ENCODE measurements at regions not wholly inside any gene's neighbourhood (a gene's known extent, or its start where the extent isn't known, plus 50 kb on each side); places are given as distances from the start of the nearest gene placed in this dataset.

GRCh38 chr10:4063717-4064116, 278.7 kb upstream of the KLF6 start:
- Histone ChIP-seq H3K79me2 (ENCODE audit: control insufficient read depth, insufficient read depth, low read length) (no peaks in the 10 kb centered on the region), H3K36me3 (ENCODE audit: control insufficient read depth in 2 of 2, extremely low read depth in 1 of 2, insufficient read depth in 2 of 2, low read length in 2 of 2) (no peaks in the 10 kb centered on the region), H3K4me1 (ENCODE audit: control insufficient read depth, extremely low read depth, insufficient read depth, low read length) (peaks cover 17% of the 10 kb centered on the region), H3K4me2 (ENCODE audit: insufficient read depth, low read length) (no peak overlapping the region), H3K9me3 (replicated peaks; ENCODE audit: control insufficient read depth, insufficient read depth, low read length) (no peaks in the 10 kb centered on the region), H3K9me1 (replicated peaks; ENCODE audit: control insufficient read depth, extremely low read depth, insufficient read depth, low read length) (no peaks in the 10 kb centered on the region), H3K4me3 (replicated peaks in 1 of 3; ENCODE audit: insufficient read depth in 1 of 3, low read depth in 1 of 3, low read length in 3 of 3) (no peak overlapping the region), H3K27ac (ENCODE audit: insufficient read depth, low read depth, low read length) (no peak overlapping the region), H4K20me1 (replicated peaks; ENCODE audit: control insufficient read depth, extremely low read depth, insufficient read depth, low read length) (no peaks in the 10 kb centered on the region), H3K9ac (replicated peaks; ENCODE audit: extremely low read depth, insufficient read depth, low read length) (no peak overlapping the region), H3K27me3 (ENCODE audit: control insufficient read depth in 2 of 2, insufficient read depth in 2 of 2, low read length in 2 of 2) (no peaks in the 10 kb centered on the region), H2AFZ (ENCODE audit: low read depth, low read length) (no peak overlapping the region)
- no TSS peak for BruUV-seq (replicated peaks)
- POLR2A ChIA-PET = no interaction called here
- TF ChIP-seq EZH2 (IDR thresholded peaks at IDR 0.05; ENCODE audit: borderline replicate concordance, low read depth, low read length, severe bottlenecking) = no peak
- TF ChIP-seq FOS (IDR thresholded peaks at IDR 0.05; ENCODE audit: borderline replicate concordance, insufficient read depth, low read length) = no peak
- TF ChIP-seq JUN (IDR thresholded peaks at IDR 0.05; ENCODE audit: borderline replicate concordance, insufficient read depth, insufficient read length, low read depth) = no peak
- no peak for TF ChIP-seq MYC (IDR thresholded peaks at IDR 0.05; ENCODE audit: low read depth, low read length)
- no peak for TF ChIP-seq POLR2A (IDR thresholded peaks at IDR 0.05; ENCODE audit: low read depth, low read length)
- no peak for TF ChIP-seq MAX (IDR thresholded peaks at IDR 0.05; ENCODE audit: insufficient read depth, insufficient read length)
- DNase-seq (ENCODE audit: low read depth, low spot score) (no peak), FAIRE-seq (no peak)
- intact Hi-C loops (cut with micrococcal nuclease) (no loop called here), dilution Hi-C loops (cut with MboI; ENCODE audit: extremely low pct_ligation_motif_present, low sequenced_read_pairs) (no loop called here)
- CTCF ChIA-PET = no interaction called here

GRCh38 chr10:4062751-4063150, 277.7 kb upstream of the KLF6 start:
- Histone ChIP-seq H4K20me1 (replicated peaks; ENCODE audit: control insufficient read depth, extremely low read depth, insufficient read depth, low read length) (no peaks in the 10 kb centered on the region), H3K9ac (replicated peaks; ENCODE audit: extremely low read depth, insufficient read depth, low read length) (no peak overlapping the region), H3K4me2 (ENCODE audit: insufficient read depth, low read length) (no peak overlapping the region), H3K4me3 (replicated peaks in 1 of 3; ENCODE audit: insufficient read depth in 1 of 3, low read depth in 1 of 3, low read length in 3 of 3) (no peak overlapping the region), H3K79me2 (ENCODE audit: control insufficient read depth, insufficient read depth, low read length) (no peaks in the 10 kb centered on the region), H3K36me3 (ENCODE audit: control insufficient read depth in 2 of 2, extremely low read depth in 1 of 2, insufficient read depth in 2 of 2, low read length in 2 of 2) (no peaks in the 10 kb centered on the region), H3K9me3 (replicated peaks; ENCODE audit: control insufficient read depth, insufficient read depth, low read length) (no peaks in the 10 kb centered on the region), H3K9me1 (replicated peaks; ENCODE audit: control insufficient read depth, extremely low read depth, insufficient read depth, low read length) (no peaks in the 10 kb centered on the region), H3K4me1 (ENCODE audit: control insufficient read depth, extremely low read depth, insufficient read depth, low read length) (peaks cover 14% of the 10 kb centered on the region), H3K27ac (ENCODE audit: insufficient read depth, low read depth, low read length) (no peak overlapping the region), H2AFZ (ENCODE audit: low read depth, low read length) (no peak overlapping the region), H3K27me3 (ENCODE audit: control insufficient read depth in 2 of 2, insufficient read depth in 2 of 2, low read length in 2 of 2) (no peaks in the 10 kb centered on the region)
- no TSS peak for BruUV-seq (replicated peaks)
- DNase-seq (ENCODE audit: low read depth, low spot score) (no peak), FAIRE-seq (no peak)
- TF ChIP-seq POLR2A (IDR thresholded peaks at IDR 0.05; ENCODE audit: low read depth, low read length) (no peak), CTCF (IDR thresholded peaks at IDR 0.05; ENCODE audit: extremely low read depth in 1 of 2, insufficient read depth in 1 of 2, low read depth in 1 of 2, low read length in 2 of 2) (no peak), GATA2 (IDR thresholded peaks at IDR 0.05; ENCODE audit: insufficient read depth, insufficient read length, low read depth, low read length) (no peak), EZH2 (IDR thresholded peaks at IDR 0.05; ENCODE audit: borderline replicate concordance, low read depth, low read length, severe bottlenecking) (no peak), POLR2AphosphoS5 (IDR thresholded peaks at IDR 0.05; ENCODE audit: insufficient read depth, low read depth, low read length) (no peak), MAX (IDR thresholded peaks at IDR 0.05; ENCODE audit: insufficient read depth, insufficient read length) (no peak), JUN (IDR thresholded peaks at IDR 0.05; ENCODE audit: borderline replicate concordance, insufficient read depth, insufficient read length, low read depth) (no peak), FOS (IDR thresholded peaks at IDR 0.05; ENCODE audit: borderline replicate concordance, insufficient read depth, low read length) (no peak), MYC (IDR thresholded peaks at IDR 0.05; ENCODE audit: low read depth, low read length) (no peak)
- CTCF ChIA-PET = no interaction called here
- intact Hi-C loops (cut with micrococcal nuclease) (no loop called here), dilution Hi-C loops (cut with MboI; ENCODE audit: extremely low pct_ligation_motif_present, low sequenced_read_pairs) (no loop called here)
- POLR2A ChIA-PET = no interaction called here
